Transverse colon (tissue), 3 donors: ENCODE measurements at regions not wholly inside any gene's neighbourhood (a gene's known extent, or its start where the extent isn't known, plus 50 kb on each side); places are given as distances from the start of the nearest gene placed in this dataset.

Experiments used
- POLR2A ChIP-seq: fragments of 450-650 bp; IDR thresholded peaks from one replicate; pipeline ENCODE4 v1.6.1; 2016; ENCODE audit warnings: antibody characterized with exemption, mild to moderate bottlenecking, moderate library complexity
- TF ChIP-seq, protein P1 (sequence below), 5 experiments: fragments of 200-600 bp in 3 of 5; fragments of 450-650 bp in 2 of 5; sonication (generic) in 3 of 5; IDR thresholded peaks; 1 replicate in 2 of 5; 2 replicates in 3 of 5; pipeline ENCODE4 v1.5.1; 2016 to 2017; ENCODE audit warnings: antibody characterized with exemption in 5 of 5, inconsistent platforms in 3 of 5, mild to moderate bottlenecking in 2 of 5, moderate library complexity in 1 of 5

DNA sequence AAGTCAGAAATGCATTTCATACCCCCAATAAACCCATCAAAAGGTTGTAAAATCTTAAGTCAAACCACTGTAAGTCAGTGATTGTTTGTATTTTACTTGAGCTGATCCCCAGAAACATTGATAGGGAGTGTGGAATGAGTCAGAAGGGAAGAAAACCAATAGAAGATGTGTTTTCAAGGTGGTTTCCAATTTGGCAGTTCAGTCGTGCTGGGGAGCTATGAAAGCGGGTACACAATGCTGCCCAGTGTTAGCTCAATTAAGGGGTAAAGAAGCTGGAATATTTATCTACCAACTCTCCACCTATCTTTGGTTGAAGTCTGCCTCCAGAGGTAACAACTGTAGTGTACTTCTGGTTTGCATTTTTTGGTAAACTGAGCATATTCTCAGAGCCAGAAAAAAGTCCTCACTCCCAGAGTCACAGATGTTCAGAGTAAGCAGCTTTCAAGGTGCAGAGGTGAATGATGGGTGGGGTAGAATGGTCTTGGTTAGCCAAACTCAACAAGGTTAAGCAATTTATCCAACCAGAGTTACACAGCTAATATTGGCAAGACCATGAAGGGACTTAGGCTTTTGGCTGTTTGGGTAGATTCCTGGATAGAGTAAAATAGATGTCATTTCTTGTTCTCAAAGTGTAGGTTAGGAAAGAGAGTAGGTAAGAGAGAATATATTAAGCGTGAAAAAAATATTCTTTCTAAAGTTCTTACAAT lies 202.9 kb upstream of the ADGRL2 start:
- no peak for TF ChIP-seq POLR2A
- TF ChIP-seq, protein P1, sequence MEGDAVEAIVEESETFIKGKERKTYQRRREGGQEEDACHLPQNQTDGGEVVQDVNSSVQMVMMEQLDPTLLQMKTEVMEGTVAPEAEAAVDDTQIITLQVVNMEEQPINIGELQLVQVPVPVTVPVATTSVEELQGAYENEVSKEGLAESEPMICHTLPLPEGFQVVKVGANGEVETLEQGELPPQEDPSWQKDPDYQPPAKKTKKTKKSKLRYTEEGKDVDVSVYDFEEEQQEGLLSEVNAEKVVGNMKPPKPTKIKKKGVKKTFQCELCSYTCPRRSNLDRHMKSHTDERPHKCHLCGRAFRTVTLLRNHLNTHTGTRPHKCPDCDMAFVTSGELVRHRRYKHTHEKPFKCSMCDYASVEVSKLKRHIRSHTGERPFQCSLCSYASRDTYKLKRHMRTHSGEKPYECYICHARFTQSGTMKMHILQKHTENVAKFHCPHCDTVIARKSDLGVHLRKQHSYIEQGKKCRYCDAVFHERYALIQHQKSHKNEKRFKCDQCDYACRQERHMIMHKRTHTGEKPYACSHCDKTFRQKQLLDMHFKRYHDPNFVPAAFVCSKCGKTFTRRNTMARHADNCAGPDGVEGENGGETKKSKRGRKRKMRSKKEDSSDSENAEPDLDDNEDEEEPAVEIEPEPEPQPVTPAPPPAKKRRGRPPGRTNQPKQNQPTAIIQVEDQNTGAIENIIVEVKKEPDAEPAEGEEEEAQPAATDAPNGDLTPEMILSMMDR (IDR thresholded peaks at IDR 0.05): no peak
